22Rv1 (cell line): ENCODE measurements at regions not wholly inside any gene's neighbourhood (a gene's known extent, or its start where the extent isn't known, plus 50 kb on each side); places are given as distances from the start of the nearest gene placed in this dataset.
"Not testable (repeated sequence)": the region's sequence is repeated elsewhere in the genome, so short reads cannot be mapped to it uniquely, and the experiment has no call there.

ENCODE experiments used
- H3K27ac ChIP-seq: fragments of 450-650 bp; 2 replicates; pipeline ENCODE4 v1.5.1; 2017
- ZFX ChIP-seq: fragments of 450-650 bp; IDR thresholded peaks from 2 replicates; pipeline ENCODE4 v1.6.1; 2017; ENCODE audit warnings: antibody characterized with exemption, borderline replicate concordance
- TF ChIP-seq, protein P1 (sequence below): fragments of 450-650 bp; IDR thresholded peaks from 2 replicates; pipeline ENCODE4 v1.5.1; 2017; ENCODE audit warnings: mild to moderate bottlenecking

- no peak overlapping the region for H3K27ac ChIP-seq
- no peak for TF ChIP-seq ZFX
- TF ChIP-seq, protein P1, sequence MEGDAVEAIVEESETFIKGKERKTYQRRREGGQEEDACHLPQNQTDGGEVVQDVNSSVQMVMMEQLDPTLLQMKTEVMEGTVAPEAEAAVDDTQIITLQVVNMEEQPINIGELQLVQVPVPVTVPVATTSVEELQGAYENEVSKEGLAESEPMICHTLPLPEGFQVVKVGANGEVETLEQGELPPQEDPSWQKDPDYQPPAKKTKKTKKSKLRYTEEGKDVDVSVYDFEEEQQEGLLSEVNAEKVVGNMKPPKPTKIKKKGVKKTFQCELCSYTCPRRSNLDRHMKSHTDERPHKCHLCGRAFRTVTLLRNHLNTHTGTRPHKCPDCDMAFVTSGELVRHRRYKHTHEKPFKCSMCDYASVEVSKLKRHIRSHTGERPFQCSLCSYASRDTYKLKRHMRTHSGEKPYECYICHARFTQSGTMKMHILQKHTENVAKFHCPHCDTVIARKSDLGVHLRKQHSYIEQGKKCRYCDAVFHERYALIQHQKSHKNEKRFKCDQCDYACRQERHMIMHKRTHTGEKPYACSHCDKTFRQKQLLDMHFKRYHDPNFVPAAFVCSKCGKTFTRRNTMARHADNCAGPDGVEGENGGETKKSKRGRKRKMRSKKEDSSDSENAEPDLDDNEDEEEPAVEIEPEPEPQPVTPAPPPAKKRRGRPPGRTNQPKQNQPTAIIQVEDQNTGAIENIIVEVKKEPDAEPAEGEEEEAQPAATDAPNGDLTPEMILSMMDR, result no peak
Measured at GRCh38 chr5:86460519-86460918, 157.2 kb upstream of the COX7C start.

DNA sequence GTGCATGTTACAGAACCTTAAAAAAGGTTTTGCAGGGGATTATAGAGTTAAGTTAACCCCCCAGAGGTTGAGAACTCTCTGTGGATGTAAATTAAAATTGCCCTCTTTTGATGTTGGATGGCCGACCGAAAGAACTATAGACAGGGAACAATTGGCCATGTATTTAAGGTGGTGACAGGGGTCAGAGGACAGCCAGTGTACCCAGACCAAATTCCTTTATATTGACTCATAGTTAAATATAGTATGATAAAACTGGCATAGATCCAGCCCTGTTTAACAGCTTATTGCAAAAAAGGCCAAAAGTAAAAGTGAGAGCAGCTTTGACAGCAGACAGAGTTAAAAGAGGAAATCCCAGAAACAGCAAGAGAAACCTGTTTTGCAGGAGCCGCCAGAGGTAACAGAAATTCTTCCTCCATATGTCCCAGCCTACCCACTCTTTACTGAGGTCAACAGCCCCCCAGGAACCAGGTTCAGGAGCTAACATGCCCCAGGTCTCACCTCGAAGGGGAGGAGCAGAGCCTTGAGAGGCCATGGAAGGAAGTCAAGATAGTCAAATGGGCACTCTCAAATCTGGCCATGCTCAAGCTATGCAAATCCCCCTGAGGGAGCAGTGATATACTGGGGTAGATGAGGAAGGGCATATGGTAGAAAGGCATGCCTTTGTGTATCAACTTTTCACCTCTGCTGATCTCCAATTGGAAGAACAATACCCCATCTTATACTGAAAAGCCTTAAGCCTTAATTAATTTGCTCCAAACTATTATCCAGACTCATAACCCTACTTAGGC, 156.4 kb upstream of the COX7C start:
- H3K27ac ChIP-seq, result no peak overlapping the region
- TF ChIP-seq, protein P1, result no peak
- TF ChIP-seq ZFX, result no peak

GRCh38 chr5:86463339-86463738, 154.4 kb upstream of the COX7C start:
- H3K27ac ChIP-seq, result no peak overlapping the region
- TF ChIP-seq, protein P1, result no peak
- TF ChIP-seq ZFX, result no peak

DNA sequence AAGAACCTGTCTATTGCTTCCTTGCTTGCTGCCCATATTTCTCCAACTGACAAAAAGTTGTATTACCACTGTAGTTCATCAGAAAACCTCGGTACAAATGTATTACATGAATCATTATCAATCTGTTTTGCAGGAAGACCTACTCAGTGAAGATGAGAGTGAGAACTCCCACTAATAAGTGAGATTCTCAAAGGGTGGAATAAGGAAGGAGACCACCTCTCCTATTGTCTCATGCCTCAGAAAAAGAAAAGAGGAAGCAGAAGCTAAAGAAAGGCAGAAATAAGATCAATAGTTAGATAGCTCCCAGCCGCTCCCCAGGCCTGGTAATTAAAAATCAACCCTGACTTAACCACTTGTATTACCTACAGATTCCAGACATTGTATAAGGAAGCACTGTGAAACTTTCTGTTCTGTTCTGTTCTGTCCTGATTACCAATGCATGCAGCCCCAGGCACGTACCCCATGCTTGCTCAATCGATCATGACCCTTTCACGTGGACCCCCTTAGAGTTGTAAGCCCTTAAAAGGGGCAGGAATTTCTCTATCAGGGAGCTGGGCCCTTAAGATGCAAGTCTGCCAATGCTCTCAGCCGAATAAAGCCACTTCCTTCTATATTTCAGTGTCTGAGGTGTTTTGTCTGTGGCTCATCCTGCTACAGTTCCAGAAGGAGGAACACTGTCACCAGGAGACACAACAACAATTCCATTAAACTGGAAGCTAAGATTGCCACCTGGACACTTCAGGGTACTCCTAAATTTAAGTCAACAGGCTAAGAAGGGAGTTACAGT, 152.5 kb upstream of the COX7C start:
- TF ChIP-seq ZFX, result no peak
- TF ChIP-seq, protein P1, result no peak
- no peak overlapping the region for H3K27ac ChIP-seq

DNA sequence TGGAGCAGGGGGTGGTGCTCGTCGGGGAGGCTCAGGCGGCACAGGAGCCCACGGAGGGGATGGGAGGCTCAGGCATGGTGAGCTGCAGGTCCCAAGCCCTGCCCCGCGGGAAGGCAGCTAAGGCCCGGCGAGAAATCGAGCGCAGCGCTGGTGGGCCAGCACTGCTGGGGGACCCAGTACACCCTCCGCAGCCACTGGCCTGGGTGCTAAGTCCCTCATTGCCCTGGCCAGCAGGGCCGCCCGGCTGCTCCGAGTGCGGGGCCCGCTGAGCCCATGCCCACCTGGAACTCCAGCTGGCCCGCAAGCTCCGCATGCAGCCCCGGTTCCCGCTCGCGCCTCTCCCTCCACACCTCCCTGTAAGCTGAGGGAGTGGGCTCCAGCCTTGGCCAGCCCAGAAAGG, 151.0 kb upstream of the COX7C start:
- H3K27ac ChIP-seq, result not testable (repeated sequence)

GRCh38 chr5:86482008-86482407, 135.7 kb upstream of the COX7C start:
- H3K27ac ChIP-seq, result no peak overlapping the region
- TF ChIP-seq, protein P1, result no peak
- no peak for TF ChIP-seq ZFX

DNA sequence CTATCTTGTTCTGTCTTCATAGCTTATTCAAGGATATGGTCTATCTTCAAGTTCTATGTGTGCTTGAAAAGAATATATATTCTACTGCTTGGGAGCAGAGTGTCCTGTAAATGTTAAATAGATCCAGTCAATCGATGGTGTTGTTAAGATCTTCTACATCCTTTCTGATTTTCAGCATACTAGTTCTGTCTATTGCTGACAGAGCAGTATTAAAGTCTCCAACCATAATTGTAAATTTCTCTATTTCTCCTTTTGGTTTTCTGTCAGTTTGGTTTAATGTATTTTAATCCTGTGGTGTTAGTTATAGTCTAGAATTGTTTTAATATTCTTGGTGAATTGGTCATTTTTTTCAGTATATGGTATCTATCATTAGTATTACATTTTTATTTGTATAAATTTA, 124.0 kb upstream of the COX7C start:
- TF ChIP-seq, protein P1, result no peak
- TF ChIP-seq ZFX, result no peak
- H3K27ac ChIP-seq, result no peak overlapping the region
